ENCODE measurements at regions not wholly inside any gene's neighbourhood (a gene's known extent, or its start where the extent isn't known, plus 50 kb on each side); places are given as distances from the start of the nearest gene placed in this dataset.

- no peak for TF ChIP-seq EP300 (IDR thresholded peaks at IDR 0.05; ENCODE audit: borderline replicate concordance)
- no peak for TF ChIP-seq TAF1 (IDR thresholded peaks at IDR 0.05; ENCODE audit: low read depth)
- TF ChIP-seq TCF12 (IDR thresholded peaks at IDR 0.05; ENCODE audit: low read depth) = no peak
- no peak for TF ChIP-seq RAD21 (IDR thresholded peaks at IDR 0.05; ENCODE audit: low read depth)
Measured at GRCh38 chr17:63173903-63174302, 207.9 kb downstream of the TANC2 start.
